ENCODE measurements at regions not wholly inside any gene's neighbourhood (a gene's known extent, or its start where the extent isn't known, plus 50 kb on each side); places are given as distances from the start of the nearest gene placed in this dataset.
"Not testable (repeated sequence)": the region's sequence is repeated elsewhere in the genome, so short reads cannot be mapped to it uniquely, and the experiment has no call there.

DNA sequence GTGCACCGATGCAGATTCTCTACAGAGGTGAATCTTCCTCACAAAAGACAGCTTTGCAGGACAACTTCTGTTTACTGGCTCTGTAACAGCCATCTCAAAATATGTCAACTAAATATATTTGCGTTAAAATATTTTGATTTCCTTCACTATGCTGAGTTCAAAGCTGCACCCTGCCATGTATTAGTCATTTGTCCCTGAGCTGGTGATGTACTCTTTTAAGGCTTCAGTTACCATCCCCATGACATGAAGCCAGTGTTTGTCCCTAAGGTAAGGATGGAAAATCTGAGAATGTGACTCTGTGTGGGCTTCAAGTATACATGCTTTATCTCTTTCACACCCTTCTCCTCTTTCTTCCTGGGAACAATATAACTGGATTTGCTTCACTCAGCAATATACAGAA is 70.2 kb upstream of the BTG3 start:
- no peak for DNase-seq (ENCODE audit: low read depth in 2 of 3, low spot score in 2 of 3)

GRCh38 chr21:17679002-17679600 is 66.4 kb upstream of the BTG3 start:
- DNase-seq (ENCODE audit: low read depth in 2 of 3, low spot score in 2 of 3): peak; percentile 22 to 83 (median 60)

- not testable (repeated sequence) for DNase-seq (ENCODE audit: low read depth in 2 of 3, low spot score in 2 of 3)
Measured at GRCh38 chr21:17676930-17677329, 64.2 kb upstream of the BTG3 start.

GRCh38 chr21:17674106-17674505 is 61.4 kb upstream of the BTG3 start:
- DNase-seq (ENCODE audit: low read depth in 2 of 3, low spot score in 2 of 3): no peak

DNA sequence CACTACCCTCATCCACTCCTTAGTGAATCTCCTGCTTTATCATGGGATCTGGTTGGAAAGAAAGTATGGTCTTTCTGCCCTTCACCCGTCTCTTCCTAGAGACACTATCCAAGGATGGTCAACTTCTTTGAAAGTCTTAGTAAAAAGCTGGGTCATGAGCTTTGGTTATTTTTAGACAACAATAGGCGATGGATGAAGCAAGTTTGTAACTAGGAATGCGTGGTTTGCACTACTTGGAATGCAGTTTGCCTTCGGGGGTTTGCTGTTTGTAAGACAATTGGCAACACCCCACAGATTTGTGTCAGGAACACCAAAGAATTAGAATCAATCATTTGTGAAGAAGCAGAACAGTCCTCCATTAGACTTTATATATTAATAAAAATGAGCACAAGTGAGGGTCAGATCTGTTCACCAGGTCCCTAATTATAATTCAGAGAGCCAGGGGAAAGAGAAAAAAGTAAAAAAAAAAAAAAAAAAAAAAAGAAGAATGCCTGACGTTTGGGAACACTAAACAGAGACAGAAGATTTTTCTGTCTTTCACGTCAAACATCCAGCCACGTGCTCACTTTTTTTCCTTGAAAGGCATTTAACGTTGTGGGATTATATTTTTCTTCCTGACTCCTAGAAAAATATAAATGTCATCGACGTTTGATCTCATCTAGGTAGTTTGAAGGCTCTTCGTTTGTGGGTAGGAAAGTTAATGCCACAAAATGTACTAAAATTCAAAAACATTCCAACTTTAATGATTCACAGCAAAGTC is 60.7 kb upstream of the BTG3 start:
- no peak for DNase-seq (ENCODE audit: low read depth in 2 of 3, low spot score in 2 of 3)

GRCh38 chr21:17671733-17672132 is 59.0 kb upstream of the BTG3 start:
- no peak for DNase-seq (ENCODE audit: low read depth in 2 of 3, low spot score in 2 of 3)

DNA sequence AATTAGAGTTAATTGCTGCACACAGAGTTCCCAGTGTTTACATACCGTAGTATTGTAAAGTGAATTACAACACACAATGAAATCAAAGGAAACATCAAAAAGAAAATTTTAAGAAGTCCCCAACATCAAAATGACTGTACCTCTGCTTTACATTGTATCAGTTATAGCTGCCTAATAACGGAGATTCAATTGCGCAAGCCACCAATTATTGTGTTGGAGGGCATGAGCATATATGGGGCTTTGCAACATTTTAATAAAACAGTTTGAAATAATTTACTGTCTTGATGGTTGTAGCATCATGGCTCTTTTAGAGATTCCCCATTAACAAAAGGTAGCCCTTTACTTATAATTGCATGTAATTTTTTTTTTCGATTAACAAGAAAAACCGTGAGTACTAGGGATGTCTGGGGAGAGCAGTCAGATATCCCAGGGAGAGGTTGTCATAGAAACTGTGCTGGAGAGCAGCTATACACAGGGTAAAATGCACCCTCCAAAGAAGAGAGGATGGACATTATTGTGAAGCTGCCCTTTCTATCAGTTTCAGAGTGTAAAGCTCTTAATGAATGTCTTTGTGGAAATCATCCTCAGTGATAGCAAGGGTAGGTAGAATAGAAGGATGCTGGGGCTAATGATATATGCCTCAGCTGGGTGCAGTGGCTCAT is 55.9 kb upstream of the BTG3 start:
- no peak for DNase-seq (ENCODE audit: low read depth in 2 of 3, low spot score in 2 of 3)

- no peak for DNase-seq (ENCODE audit: low read depth in 2 of 3, low spot score in 2 of 3)
Measured at GRCh38 chr21:17667256-17667655, 54.6 kb upstream of the BTG3 start.
